ENCODE measurements at regions not wholly inside any gene's neighbourhood (a gene's known extent, or its start where the extent isn't known, plus 50 kb on each side); places are given as distances from the start of the nearest gene placed in this dataset.

DNA sequence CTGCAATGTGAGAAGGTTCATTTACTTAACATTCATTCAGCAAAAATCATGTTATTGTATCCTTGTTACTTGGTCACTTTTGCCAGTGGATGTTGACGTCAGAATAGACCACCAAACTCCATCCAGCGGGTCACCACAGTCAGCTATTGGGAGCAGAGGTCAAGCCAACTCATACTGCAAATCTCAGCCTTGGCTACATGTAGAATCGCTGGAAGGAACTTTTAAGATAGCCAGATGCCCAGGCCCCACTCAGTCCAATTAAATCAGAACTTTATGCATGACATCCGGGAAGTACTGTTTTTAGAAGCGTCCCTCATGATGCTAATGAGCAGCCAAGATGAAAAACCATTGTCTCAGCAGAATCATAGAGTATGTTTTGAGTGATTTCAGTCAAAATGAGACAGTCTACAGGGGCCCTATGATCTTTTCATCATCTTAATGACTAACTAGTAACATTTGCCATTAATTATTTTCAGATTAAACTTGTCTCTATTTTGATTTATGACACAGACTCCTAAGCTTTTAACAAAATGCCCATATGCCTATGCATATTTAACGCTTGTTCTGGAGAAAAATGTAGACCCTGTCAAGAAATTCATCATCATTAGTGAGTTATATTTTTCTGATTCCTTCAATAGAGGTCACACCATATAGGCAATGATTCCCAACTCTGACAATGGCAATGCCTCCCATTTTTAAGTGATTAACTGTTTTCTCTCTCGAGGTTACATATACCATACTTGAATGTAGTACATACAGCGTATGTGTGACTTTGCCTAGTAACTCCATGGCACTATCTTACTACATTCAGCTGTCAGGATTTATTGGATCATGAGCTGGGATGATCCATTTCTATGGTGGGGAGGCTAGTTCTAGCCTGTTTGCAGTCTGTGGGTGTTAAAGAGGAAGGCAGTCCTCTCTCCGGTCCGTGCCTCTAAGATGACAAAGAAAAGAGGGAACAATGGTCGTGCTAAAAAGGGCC lies 63.7 kb upstream of the CCBE1 start:
- DNase-seq (ENCODE audit: low read depth in 4 of 4, low spot score in 3 of 4): no peak

DNA sequence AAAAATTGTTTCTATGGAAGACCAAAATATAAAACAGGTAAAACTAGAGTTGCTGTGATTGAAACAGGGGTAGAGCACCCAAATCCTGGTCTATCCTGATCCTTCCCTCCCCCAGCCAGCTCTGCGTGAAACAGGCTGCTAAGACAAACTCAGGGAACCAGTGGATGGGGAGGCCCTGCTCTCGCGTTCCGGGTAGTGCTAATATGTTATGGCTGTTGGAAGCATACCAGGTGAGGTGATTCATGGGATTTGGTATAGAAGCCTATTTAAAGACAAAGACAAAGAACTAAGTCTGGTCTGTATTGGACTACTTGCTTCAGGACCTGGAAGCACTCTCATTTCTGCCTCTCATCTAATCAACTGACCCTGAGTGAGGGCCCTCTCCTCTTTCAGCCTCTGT lies 63.0 kb upstream of the CCBE1 start:
- DNase-seq (ENCODE audit: low read depth in 4 of 4, low spot score in 3 of 4): no peak

DNA sequence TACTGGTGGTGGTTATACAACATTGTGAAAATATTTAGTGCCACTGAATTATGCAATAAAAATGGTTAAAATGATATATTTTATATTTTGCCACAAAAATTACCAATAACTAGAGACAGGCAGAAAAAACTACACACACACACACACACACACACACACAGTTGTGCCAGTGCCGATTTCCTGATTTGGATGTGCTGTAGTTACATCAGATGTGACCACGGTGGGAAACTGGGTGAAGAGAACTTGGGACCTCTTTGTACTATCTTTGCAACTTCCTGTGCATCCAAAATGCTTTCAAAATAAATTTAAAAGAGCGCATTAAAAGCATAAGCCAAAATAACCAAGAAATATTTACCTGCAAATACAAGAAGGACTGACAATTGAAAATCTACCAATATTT lies 61.6 kb upstream of the CCBE1 start:
- no peak for DNase-seq (ENCODE audit: low read depth in 4 of 4, low spot score in 3 of 4)

DNA sequence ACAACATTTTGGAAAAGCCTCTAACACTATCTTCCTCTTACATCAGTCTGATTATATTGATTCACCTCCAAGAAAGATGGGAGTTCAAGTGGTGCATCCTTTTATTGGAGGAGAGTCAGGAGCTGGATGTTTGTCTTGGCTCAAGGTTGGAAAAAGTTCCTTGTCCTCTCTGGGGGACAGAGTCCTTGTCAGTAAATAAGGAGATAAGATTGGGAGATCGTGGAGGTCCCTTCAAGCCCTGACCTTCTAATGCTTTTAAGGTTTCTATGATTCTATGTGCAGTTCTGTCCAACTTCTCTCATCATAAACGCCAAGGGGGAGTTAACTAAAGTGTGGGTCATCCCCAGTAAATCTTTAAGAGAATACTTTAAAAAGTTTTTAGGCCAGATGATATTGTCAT lies 60.9 kb upstream of the CCBE1 start:
- DNase-seq (ENCODE audit: low read depth in 4 of 4, low spot score in 3 of 4): no peak

DNA sequence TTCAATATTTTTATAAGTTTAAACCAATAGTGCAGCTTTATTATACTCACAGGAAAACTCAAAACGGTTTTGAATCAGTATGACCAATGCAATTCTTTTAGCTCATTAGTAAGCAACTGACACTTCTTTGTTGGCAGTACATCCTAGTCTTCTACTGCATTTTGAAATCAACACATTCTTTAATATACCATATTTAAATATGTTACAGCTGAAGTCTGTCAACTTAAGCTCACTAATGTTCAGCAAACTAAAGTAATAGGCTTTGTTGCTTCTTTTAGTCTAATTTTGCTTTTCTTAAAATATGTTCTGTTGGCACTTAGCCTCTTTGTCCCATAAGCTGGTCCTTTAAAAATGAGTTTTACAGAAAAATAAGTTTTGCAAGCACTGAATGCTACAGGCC lies 55.4 kb upstream of the CCBE1 start:
- DNase-seq (ENCODE audit: low read depth in 4 of 4, low spot score in 3 of 4): no peak

DNA sequence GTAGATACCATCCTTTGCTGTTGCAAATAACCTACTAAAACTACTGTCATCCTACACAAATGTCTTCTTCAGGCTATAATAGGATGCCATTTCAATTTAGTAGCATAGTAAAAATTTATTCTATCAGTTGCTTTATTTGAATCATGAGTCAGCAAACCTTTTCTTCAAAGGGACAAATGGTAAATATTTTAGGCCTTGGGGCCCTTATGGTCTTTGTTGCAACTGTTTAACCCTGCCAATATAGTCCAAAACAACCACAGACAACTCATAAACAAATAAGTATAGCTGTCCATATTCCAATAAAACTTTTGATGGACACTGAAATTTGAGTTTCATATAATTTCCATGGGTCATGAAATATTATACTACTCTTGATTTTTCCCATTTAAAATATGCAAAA lies 54.0 kb upstream of the CCBE1 start:
- no peak for DNase-seq (ENCODE audit: low read depth in 4 of 4, low spot score in 3 of 4)

DNA sequence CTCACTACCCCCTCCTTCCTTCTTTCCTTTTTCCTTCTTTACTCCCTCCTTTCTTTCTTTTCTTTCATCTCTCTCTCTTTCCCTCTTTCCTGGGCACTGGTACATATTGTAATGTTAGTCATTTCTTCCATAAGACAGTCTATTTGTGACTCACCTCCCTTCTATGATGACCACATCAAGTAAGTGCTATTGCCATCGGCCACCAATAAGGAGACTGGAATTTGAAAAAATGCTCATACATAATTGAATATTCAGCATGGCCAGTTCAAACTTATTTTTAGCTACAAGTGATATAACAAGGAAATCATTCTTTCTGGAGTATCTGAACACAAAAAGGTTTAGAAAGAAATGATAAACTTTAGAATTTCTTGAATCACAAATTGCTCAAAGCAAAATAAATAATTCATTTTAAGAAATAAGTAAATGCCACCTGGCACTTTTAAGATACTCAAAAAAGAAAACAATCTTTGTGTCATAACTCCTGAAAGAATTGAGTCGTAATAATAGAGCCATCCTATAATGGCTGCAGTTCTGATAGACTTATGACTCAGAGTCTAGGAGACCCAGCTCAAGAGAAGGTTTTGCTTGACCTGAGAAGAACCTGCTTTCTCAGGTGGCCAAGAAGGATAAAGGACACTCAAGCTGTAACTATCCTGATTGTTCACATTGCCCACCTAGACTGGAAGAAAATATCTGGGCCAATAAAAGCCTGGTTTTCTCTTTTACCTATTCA lies 51.6 kb upstream of the CCBE1 start:
- DNase-seq (ENCODE audit: low read depth in 4 of 4, low spot score in 3 of 4): no peak

Data from left renal pelvis (tissue), 4 donors.